ENCODE measurements at regions not wholly inside any gene's neighbourhood (a gene's known extent, or its start where the extent isn't known, plus 50 kb on each side); places are given as distances from the start of the nearest gene placed in this dataset.

- Histone ChIP-seq H3K4me1 (ENCODE audit: insufficient read depth, low read length) (no peaks in the 10 kb centered on the region), H3K4me3 (ENCODE audit: low read length) (no peak overlapping the region), H3K27me3 (ENCODE audit: insufficient read depth, low read length) (no peaks in the 10 kb centered on the region), H3K9me3 (ENCODE audit: low read depth, low read length) (no peaks in the 10 kb centered on the region)
Observed at GRCh38 chr19:23855676-23856075, 59.0 kb upstream of the ZNF726 start.

GRCh38 chr19:23851966-23852365 is 62.7 kb upstream of the ZNF726 start:
- Histone ChIP-seq H3K27me3 (ENCODE audit: insufficient read depth, low read length) (no peaks in the 10 kb centered on the region), H3K4me1 (ENCODE audit: insufficient read depth, low read length) (no peaks in the 10 kb centered on the region), H3K9me3 (ENCODE audit: low read depth, low read length) (no peaks in the 10 kb centered on the region), H3K4me3 (ENCODE audit: low read length) (no peak overlapping the region)

GRCh38 chr19:23832717-23833327 is 74.1 kb upstream of the ZNF681 start:
- no peak overlapping the region for H3K4me3 ChIP-seq (ENCODE audit: low read length)
- H3K4me1 ChIP-seq (ENCODE audit: insufficient read depth, low read length), result no peaks in the 10 kb centered on the region
- H3K27me3 ChIP-seq (ENCODE audit: insufficient read depth, low read length), result no peaks in the 10 kb centered on the region
- H3K9me3 ChIP-seq (ENCODE audit: low read depth, low read length), result peaks cover 71% of the 10 kb centered on the region

GRCh38 chr19:23823952-23824389 is 65.3 kb upstream of the ZNF681 start:
- H3K9me3 ChIP-seq (ENCODE audit: low read depth, low read length), result peaks cover 28% of the 10 kb centered on the region
- H3K4me1 ChIP-seq (ENCODE audit: insufficient read depth, low read length), result no peaks in the 10 kb centered on the region
- no peak overlapping the region for H3K4me3 ChIP-seq (ENCODE audit: low read length)
- H3K27me3 ChIP-seq (ENCODE audit: insufficient read depth, low read length), result no peaks in the 10 kb centered on the region

- Histone ChIP-seq H3K9me3 (ENCODE audit: low read depth, low read length) (peaks cover 31% of the 10 kb centered on the region), H3K27me3 (ENCODE audit: insufficient read depth, low read length) (no peaks in the 10 kb centered on the region), H3K4me1 (ENCODE audit: insufficient read depth, low read length) (no peaks in the 10 kb centered on the region), H3K4me3 (ENCODE audit: low read length) (no peak overlapping the region)
Observed at GRCh38 chr19:23822735-23823134, 64.0 kb upstream of the ZNF681 start.

GRCh38 chr19:23817519-23817918 is 58.8 kb upstream of the ZNF681 start:
- H3K4me1 ChIP-seq (ENCODE audit: insufficient read depth, low read length), result no peaks in the 10 kb centered on the region
- H3K9me3 ChIP-seq (ENCODE audit: low read depth, low read length), result peaks cover 13% of the 10 kb centered on the region
- no peak overlapping the region for H3K4me3 ChIP-seq (ENCODE audit: low read length)
- no peaks in the 10 kb centered on the region for H3K27me3 ChIP-seq (ENCODE audit: insufficient read depth, low read length)

- Histone ChIP-seq H3K4me3 (ENCODE audit: low read length) (no peak overlapping the region), H3K27me3 (ENCODE audit: insufficient read depth, low read length) (no peaks in the 10 kb centered on the region), H3K4me1 (ENCODE audit: insufficient read depth, low read length) (no peaks in the 10 kb centered on the region), H3K9me3 (ENCODE audit: low read depth, low read length) (no peaks in the 10 kb centered on the region)
Observed at GRCh38 chr19:23810496-23810895, 51.8 kb upstream of the ZNF681 start.
